GM12892 (cell line): ENCODE measurements at regions not wholly inside any gene's neighbourhood (a gene's known extent, or its start where the extent isn't known, plus 50 kb on each side); places are given as distances from the start of the nearest gene placed in this dataset.
"Not testable (repeated sequence)": the region's sequence is repeated elsewhere in the genome, so short reads cannot be mapped to it uniquely, and the experiment has no call there.

Source experiments
- DNase-seq: peaks from one replicate; pipeline ENCODE4 v3.0.0; 2011; ENCODE audit not compliant: insufficient read length
- FAIRE-seq: peaks from 2 replicates; lab custom pipeline; 2011; peaks lifted over from hg19 to GRCh38; lab: Jason Lieb, UNC
- POLR2A ChIP-seq: IDR thresholded peaks from 2 replicates; pipeline ENCODE4 v1.6.1; 2011; ENCODE audit warnings: low read depth, low read length, control low read depth
- POLR2AphosphoS5 ChIP-seq: IDR thresholded peaks from 2 replicates; pipeline ENCODE4 v1.6.1; 2011; ENCODE audit warnings: low read depth, low read length, control low read depth
- TAF1 ChIP-seq: IDR thresholded peaks from 2 replicates; pipeline ENCODE4 v1.6.1; 2011; ENCODE audit warnings: low read depth, mild to moderate bottlenecking, control low read depth, low read length, borderline replicate concordance

GRCh38 chr6:9040718-9041117, 605.4 kb upstream of the SLC35B3 start:
- FAIRE-seq (no peak), DNase-seq (no peak)
- TF ChIP-seq POLR2A (no peak), TAF1 (no peak), POLR2AphosphoS5 (no peak)

- DNase-seq (no peak), FAIRE-seq (no peak)
- no peak for TF ChIP-seq POLR2A
- no peak for TF ChIP-seq POLR2AphosphoS5
- TF ChIP-seq TAF1, result no peak
These were observed 603.9 kb upstream of the SLC35B3 start for GRCh38 chr6:9039258-9039657.

GRCh38 chr6:9028086-9028485, 592.7 kb upstream of the SLC35B3 start:
- DNase-seq (no peak), FAIRE-seq (no peak)
- TF ChIP-seq TAF1, result no peak
- no peak for TF ChIP-seq POLR2AphosphoS5
- no peak for TF ChIP-seq POLR2A

- FAIRE-seq (no peak), DNase-seq (no peak)
- TF ChIP-seq POLR2A (no peak), POLR2AphosphoS5 (no peak), TAF1 (no peak)
These were observed 590.5 kb upstream of the SLC35B3 start for GRCh38 chr6:9025796-9026394.

GRCh38 chr6:9025228-9025627, 589.9 kb upstream of the SLC35B3 start:
- DNase-seq, result no peak
- FAIRE-seq, result no peak
- TF ChIP-seq POLR2A, result no peak
- no peak for TF ChIP-seq TAF1
- no peak for TF ChIP-seq POLR2AphosphoS5

- not testable (repeated sequence) for DNase-seq, FAIRE-seq
These were observed 588.9 kb upstream of the SLC35B3 start for GRCh38 chr6:9024246-9024645.

- TF ChIP-seq POLR2A (no peak), POLR2AphosphoS5 (no peak), TAF1 (no peak)
- no peak for DNase-seq
- FAIRE-seq, result no peak
These were observed 584.7 kb upstream of the SLC35B3 start for GRCh38 chr6:9020001-9020400.

GRCh38 chr6:9009931-9010330, 574.6 kb upstream of the SLC35B3 start:
- FAIRE-seq, result no peak
- no peak for DNase-seq
- TF ChIP-seq POLR2A (no peak), POLR2AphosphoS5 (no peak), TAF1 (no peak)

GRCh38 chr6:9007027-9007426, 571.7 kb upstream of the SLC35B3 start:
- DNase-seq, result no peak
- no peak for TF ChIP-seq TAF1
- TF ChIP-seq POLR2AphosphoS5, result no peak
- TF ChIP-seq POLR2A, result no peak
- no peak for FAIRE-seq

GRCh38 chr6:9002833-9003232, 567.5 kb upstream of the SLC35B3 start:
- TF ChIP-seq TAF1 (no peak), POLR2A (no peak), POLR2AphosphoS5 (no peak)
- FAIRE-seq, result no peak
- DNase-seq, result no peak

GRCh38 chr6:8995156-8995555, 559.8 kb upstream of the SLC35B3 start:
- FAIRE-seq, result peak; percentile 17
- TF ChIP-seq POLR2A, result no peak
- no peak for TF ChIP-seq POLR2AphosphoS5
- no peak for TF ChIP-seq TAF1
- no peak for DNase-seq

GRCh38 chr6:8993111-8993510, 557.8 kb upstream of the SLC35B3 start:
- TF ChIP-seq POLR2A, result no peak
- TF ChIP-seq TAF1, result no peak
- no peak for TF ChIP-seq POLR2AphosphoS5
- DNase-seq, result no peak
- FAIRE-seq, result no peak
